AG08396 (cell line): ENCODE measurements at regions not wholly inside any gene's neighbourhood (a gene's known extent, or its start where the extent isn't known, plus 50 kb on each side); places are given as distances from the start of the nearest gene placed in this dataset.

Experiments used
- DNase-seq: peaks from one replicate; pipeline ENCODE4 v3.0.0; 2012; ENCODE audit warnings: low spot score, mixed read lengths

GRCh38 chr2:18001671-18002070 is 123.2 kb downstream of the KCNS3 start:
- DNase-seq = no peak

- DNase-seq = no peak
These were observed 118.5 kb downstream of the KCNS3 start for GRCh38 chr2:17996978-17997377.

GRCh38 chr2:17995593-17995992 is 117.1 kb downstream of the KCNS3 start:
- no peak for DNase-seq
